Endothelial cell of umbilical vein (primary cell): ENCODE measurements at regions not wholly inside any gene's neighbourhood (a gene's known extent, or its start where the extent isn't known, plus 50 kb on each side); places are given as distances from the start of the nearest gene placed in this dataset.
"Not testable (repeated sequence)": the region's sequence is repeated elsewhere in the genome, so short reads cannot be mapped to it uniquely, and the experiment has no call there.

Experiments
- CTCF ChIP-seq, 2 donors: IDR thresholded peaks; 1 replicate in 1 of 2; 2 replicates in 1 of 2; pipeline ENCODE4 v1.5.1; 2011; ENCODE audit warnings: low read length in 2 of 2, mild to moderate bottlenecking in 2 of 2, moderate library complexity in 2 of 2, control low read depth in 1 of 2, inconsistent platforms in 1 of 2, low read depth in 1 of 2; ENCODE audit not compliant: insufficient read depth in 1 of 2; ENCODE audit errors: extremely low read depth in 1 of 2
- EZH2 ChIP-seq: IDR thresholded peaks from 2 replicates; pipeline ENCODE4 v1.6.1; 2012; ENCODE audit warnings: borderline replicate concordance, low read depth, mild to moderate bottlenecking, moderate library complexity, low read length, inconsistent platforms; ENCODE audit not compliant: severe bottlenecking
- FOS ChIP-seq: IDR thresholded peaks from 2 replicates; pipeline ENCODE4 v1.6.1; 2011; ENCODE audit warnings: mild to moderate bottlenecking, low read length, moderate library complexity, borderline replicate concordance; ENCODE audit not compliant: insufficient read depth
- GATA2 ChIP-seq: IDR thresholded peaks from 2 replicates; pipeline ENCODE4 v1.7.0; 2011; ENCODE audit warnings: low read depth, mild to moderate bottlenecking, moderate library complexity, mixed read lengths, low read length; ENCODE audit not compliant: insufficient read length, insufficient read depth
- JUN ChIP-seq: IDR thresholded peaks from 2 replicates; pipeline ENCODE4 v1.6.1; 2011; ENCODE audit warnings: borderline replicate concordance, low read depth; ENCODE audit not compliant: insufficient read length, insufficient read depth
- MAX ChIP-seq: IDR thresholded peaks from 2 replicates; pipeline ENCODE4 v1.6.1; 2011; ENCODE audit not compliant: insufficient read depth, insufficient read length
- MYC ChIP-seq: IDR thresholded peaks from one replicate; pipeline ENCODE4 v1.6.1; 2011; ENCODE audit warnings: mild to moderate bottlenecking, low read depth, low read length
- POLR2A ChIP-seq: IDR thresholded peaks from 2 replicates; pipeline ENCODE4 v1.6.1; 2012; ENCODE audit warnings: low read depth, mild to moderate bottlenecking, control low read depth, low read length
- POLR2AphosphoS5 ChIP-seq: IDR thresholded peaks from 2 replicates; pipeline ENCODE4 v1.6.1; 2012; ENCODE audit warnings: low read depth, mild to moderate bottlenecking, control low read depth, low read length, moderate library complexity; ENCODE audit not compliant: insufficient read depth

- TF ChIP-seq FOS; JUN; CTCF (IDR thresholded peaks at IDR 0.05; ENCODE audit: extremely low read depth in 1 of 2, insufficient read depth in 1 of 2, low read depth in 1 of 2, low read length in 2 of 2); POLR2AphosphoS5; EZH2; POLR2A; MYC; GATA2; MAX: not testable (repeated sequence)
These were observed 979.1 kb upstream of the COX7C start for GRCh38 chr5:85638495-85639125.
